Neural cell (in vitro differentiated cells): ENCODE measurements at regions not wholly inside any gene's neighbourhood (a gene's known extent, or its start where the extent isn't known, plus 50 kb on each side); places are given as distances from the start of the nearest gene placed in this dataset.
A peak's percentile ranks its signal among the peaks of the same experiment; 100 is the strongest.

Experiments
- H2AFZ ChIP-seq: fragments of 200-600, 300-800 bp; sonication (generic), shearing (Covaris generic); 2 replicates; pipeline ENCODE4 v1.6.0; 2014; ENCODE audit warnings: low read depth, mild to moderate bottlenecking, antibody characterized with exemption, low read length, moderate library complexity
- H3F3A ChIP-seq: fragments of 200-600 bp; shearing (Covaris generic); 2 replicates; pipeline ENCODE4 v1.6.1; 2016; ENCODE audit warnings: mild to moderate bottlenecking, moderate library complexity, mixed read lengths, antibody characterized with exemption, low read length; ENCODE audit not compliant: insufficient read depth, poor library complexity, severe bottlenecking
- H3K27ac ChIP-seq: fragments of 200-600, 300-800 bp; sonication (generic), shearing (Covaris generic); 2 replicates; pipeline ENCODE4 v1.5.1; 2014; ENCODE audit warnings: mild to moderate bottlenecking, low read length, moderate library complexity
- H3K27me3 ChIP-seq: fragments of 300-800, 200-600 bp; sonication (generic), shearing (Covaris generic); 2 replicates; pipeline ENCODE4 v1.6.0; 2014; ENCODE audit warnings: mild to moderate bottlenecking, low read depth, low read length, moderate library complexity; ENCODE audit not compliant: insufficient read depth
- H3K36me3 ChIP-seq: fragments of 300-800, 200-600 bp; sonication (generic), shearing (Covaris generic); 2 replicates; pipeline ENCODE4 v1.5.1; 2014; ENCODE audit warnings: mild to moderate bottlenecking, antibody characterized with exemption, low read length, moderate library complexity; ENCODE audit not compliant: insufficient read depth
- H3K4me2 ChIP-seq: fragments of 300-800, 200-600 bp; sonication (generic), shearing (Covaris generic); 2 replicates; pipeline ENCODE4 v1.6.0; 2014; ENCODE audit warnings: mild to moderate bottlenecking, low read length
- H3K4me3 ChIP-seq: fragments of 300-800, 200-600 bp; sonication (generic), shearing (Covaris generic); 2 replicates; pipeline ENCODE4 v1.5.1; 2014; ENCODE audit warnings: mild to moderate bottlenecking, low read length, moderate library complexity
- H3K79me2 ChIP-seq: fragments of 200-600 bp; shearing (Covaris generic); replicated peaks from 2 replicates; pipeline ENCODE4 v1.6.0; 2014; ENCODE audit warnings: mild to moderate bottlenecking, low read length, moderate library complexity; ENCODE audit not compliant: insufficient read depth
- H3K9ac ChIP-seq: fragments of 300-800, 200-600 bp; sonication (generic), shearing (Covaris generic); 2 replicates; pipeline ENCODE4 v1.6.1; 2016; ENCODE audit warnings: mild to moderate bottlenecking, low read length, mixed read lengths
- H3K9me2 ChIP-seq: fragments of 200-600 bp; shearing (Covaris generic); 2 replicates; pipeline ENCODE4 v1.6.1; 2016; ENCODE audit warnings: mild to moderate bottlenecking, low read length, mixed read lengths; ENCODE audit not compliant: insufficient read depth
- H3K9me3 ChIP-seq: fragments of 200-600, 300-800 bp; sonication (generic), shearing (Covaris generic); 2 replicates; pipeline ENCODE4 v1.6.1; 2016; ENCODE audit warnings: mild to moderate bottlenecking, mixed run types, low read length, moderate library complexity, mixed read lengths
- H4K20me1 ChIP-seq: fragments of 200-600 bp; shearing (Covaris generic); 2 replicates; pipeline ENCODE4 v1.6.1; 2016; ENCODE audit warnings: mild to moderate bottlenecking, mixed run types; ENCODE audit not compliant: insufficient read depth
- CTCF ChIP-seq: fragments of 450-650 bp; IDR thresholded peaks from 2 replicates; pipeline ENCODE4 v1.5.1; 2014; ENCODE audit warnings: antibody characterized with exemption, mild to moderate bottlenecking, moderate library complexity; ENCODE audit not compliant: poor library complexity, severe bottlenecking
- EP300 ChIP-seq: fragments of 450-650 bp; conservative IDR thresholded peaks from 2 replicates; pipeline ENCODE4 v1.6.1; 2014; ENCODE audit warnings: antibody characterized with exemption, mild to moderate bottlenecking, moderate library complexity; ENCODE audit not compliant: poor library complexity, severe bottlenecking
- EZH2 ChIP-seq: fragments of 200-600, 300-800 bp; shearing (Covaris generic), sonication (generic); IDR thresholded peaks from 2 replicates; pipeline ENCODE4 v1.6.1; 2014; ENCODE audit warnings: antibody characterized with exemption, low read length, borderline replicate concordance, mild to moderate bottlenecking; ENCODE audit not compliant: insufficient read depth, poor library complexity, severe bottlenecking
- MXI1 ChIP-seq: fragments of 450-650 bp; conservative IDR thresholded peaks from 2 replicates; pipeline ENCODE4 v1.6.1; 2014; ENCODE audit warnings: antibody characterized with exemption, mild to moderate bottlenecking; ENCODE audit not compliant: poor library complexity, severe bottlenecking
- POLR2AphosphoS5 ChIP-seq: IDR thresholded peaks from 2 replicates; pipeline ENCODE4 v1.6.1; 2012
- RAD21 ChIP-seq: fragments of 450-650 bp; conservative IDR thresholded peaks from 2 replicates; pipeline ENCODE4 v1.6.1; 2014; ENCODE audit warnings: antibody characterized with exemption, mild to moderate bottlenecking, moderate library complexity
- REST ChIP-seq: IDR thresholded peaks from 2 replicates; pipeline ENCODE4 v1.6.1; 2012; ENCODE audit warnings: borderline replicate concordance
- SMC3 ChIP-seq: fragments of 450-650 bp; conservative IDR thresholded peaks from 2 replicates; pipeline ENCODE4 v1.6.1; 2014; ENCODE audit warnings: antibody characterized with exemption, mild to moderate bottlenecking, moderate library complexity; ENCODE audit not compliant: poor library complexity
- TAF1 ChIP-seq: IDR thresholded peaks from 2 replicates; pipeline ENCODE4 v1.6.1; 2012; ENCODE audit warnings: low read depth

- H3K9ac ChIP-seq: no peak overlapping the region
- no peak overlapping the region for H3K4me2 ChIP-seq
- H2AFZ ChIP-seq: no peak overlapping the region
- no peak for TF ChIP-seq REST
- H3K9me2 ChIP-seq: no peaks in the 10 kb centered on the region
- H3K4me3 ChIP-seq: no peak overlapping the region
- H3F3A ChIP-seq: no peaks in the 10 kb centered on the region
- H3K36me3 ChIP-seq: no peaks in the 10 kb centered on the region
- no peaks in the 10 kb centered on the region for H3K9me3 ChIP-seq
- H4K20me1 ChIP-seq: no peaks in the 10 kb centered on the region
- H3K27me3 ChIP-seq: no peaks in the 10 kb centered on the region
- no peaks in the 10 kb centered on the region for H3K79me2 ChIP-seq
- no peak overlapping the region for H3K27ac ChIP-seq
Observed at GRCh38 chr5:146962801-146963355, 84.3 kb upstream of the PPP2R2B start.

- TF ChIP-seq EZH2: no peak
- TF ChIP-seq CTCF: peak; percentile 97
- TF ChIP-seq REST: no peak
- no peak for TF ChIP-seq EP300
- TF ChIP-seq MXI1: no peak
- TF ChIP-seq RAD21: peak; percentile 97
- TF ChIP-seq TAF1: no peak
- TF ChIP-seq POLR2AphosphoS5: peak; percentile 2
- TF ChIP-seq SMC3: peak; percentile 99
- H3K9me3 ChIP-seq: no peaks in the 10 kb centered on the region
- no peaks in the 10 kb centered on the region for H4K20me1 ChIP-seq
- peak overlapping the region; percentile 16 for H3K4me3 ChIP-seq
- H3K27ac ChIP-seq: peak overlapping the region; percentile 58
- peak overlapping the region; percentile 20 for H3K9ac ChIP-seq
- no peaks in the 10 kb centered on the region for H3F3A ChIP-seq
- H3K79me2 ChIP-seq: no peaks in the 10 kb centered on the region
- H2AFZ ChIP-seq: no peak overlapping the region
- H3K27me3 ChIP-seq: no peaks in the 10 kb centered on the region
- no peaks in the 10 kb centered on the region for H3K9me2 ChIP-seq
- H3K36me3 ChIP-seq: no peaks in the 10 kb centered on the region
- peak overlapping the region; percentile 37 for H3K4me2 ChIP-seq
Observed at GRCh38 chr5:146965761-146966659, 87.5 kb upstream of the PPP2R2B start.
